HG02610 (cell line): ENCODE measurements at regions not wholly inside any gene's neighbourhood (a gene's known extent, or its start where the extent isn't known, plus 50 kb on each side); places are given as distances from the start of the nearest gene placed in this dataset.

ENCODE experiments used
- ATAC-seq: cut with Tn5 transposase; IDR thresholded peaks from one replicate; pipeline ENCODE4 v1.9.1; 2021; ENCODE audit warnings: mild to moderate bottlenecking, moderate library complexity; ENCODE audit not compliant: unreplicated experiment

GRCh38 chr5:74956278-74956677, 90.1 kb upstream of the FAM169A start:
- no peak for ATAC-seq

DNA sequence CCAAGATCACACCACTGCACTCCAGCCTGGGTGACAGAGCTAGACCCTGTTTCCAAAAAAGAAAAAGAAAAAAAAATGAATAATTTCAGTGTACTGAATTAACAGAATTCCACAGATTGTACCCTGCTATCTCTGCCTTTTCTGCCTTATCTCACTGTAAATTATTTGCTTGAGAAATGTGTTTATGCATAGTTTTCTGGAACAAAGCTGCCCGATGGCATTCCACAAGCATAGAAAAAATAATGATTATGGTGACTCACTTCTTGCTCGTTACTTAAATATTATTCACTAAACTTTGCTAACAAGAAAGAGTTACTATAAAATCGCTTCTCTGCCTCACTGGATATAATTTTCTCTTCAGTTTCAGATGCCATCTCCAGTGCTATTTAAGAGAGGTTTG, 88.7 kb upstream of the FAM169A start:
- no peak for ATAC-seq

GRCh38 chr5:74953937-74954720, 87.9 kb upstream of the FAM169A start:
- peak; percentile 95 for ATAC-seq

DNA sequence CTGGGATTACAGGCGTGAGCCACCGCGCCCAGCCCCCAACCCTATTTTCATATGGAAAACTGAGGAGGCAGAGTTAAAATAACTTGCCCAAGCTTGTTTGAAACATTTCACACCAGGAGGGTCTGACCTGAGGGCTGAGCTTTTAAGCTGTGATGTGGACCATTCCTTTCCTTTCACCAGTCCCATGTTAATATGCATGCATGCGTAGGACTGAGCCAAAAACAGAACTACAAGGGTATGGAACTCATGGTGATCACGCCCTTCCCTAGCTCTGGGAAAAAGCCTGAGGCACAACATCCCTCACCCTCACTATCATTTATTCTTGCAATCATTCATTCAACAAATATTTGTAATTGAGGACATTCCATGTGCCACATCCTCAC, 87.4 kb upstream of the FAM169A start:
- peak; percentile 4 for ATAC-seq

DNA sequence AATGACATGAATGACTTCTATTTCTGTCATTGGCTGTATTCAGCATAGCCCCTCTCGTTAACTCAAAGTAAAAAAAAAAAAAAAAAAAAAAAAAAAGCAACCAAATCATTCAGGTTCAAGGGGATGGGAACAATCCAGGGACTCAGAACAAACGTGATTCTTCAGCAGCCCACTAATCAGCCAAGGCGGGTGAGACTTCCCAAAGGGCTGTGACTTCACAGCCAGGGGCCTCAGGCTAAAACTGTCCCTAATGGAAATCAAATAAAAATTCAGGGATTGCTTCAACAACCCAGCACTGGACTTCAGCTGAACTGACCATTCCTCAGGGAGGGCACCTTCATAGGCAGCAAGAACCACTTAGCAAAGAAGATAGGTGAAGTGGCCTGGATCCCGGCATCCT, 86.2 kb upstream of the FAM169A start:
- ATAC-seq: no peak

DNA sequence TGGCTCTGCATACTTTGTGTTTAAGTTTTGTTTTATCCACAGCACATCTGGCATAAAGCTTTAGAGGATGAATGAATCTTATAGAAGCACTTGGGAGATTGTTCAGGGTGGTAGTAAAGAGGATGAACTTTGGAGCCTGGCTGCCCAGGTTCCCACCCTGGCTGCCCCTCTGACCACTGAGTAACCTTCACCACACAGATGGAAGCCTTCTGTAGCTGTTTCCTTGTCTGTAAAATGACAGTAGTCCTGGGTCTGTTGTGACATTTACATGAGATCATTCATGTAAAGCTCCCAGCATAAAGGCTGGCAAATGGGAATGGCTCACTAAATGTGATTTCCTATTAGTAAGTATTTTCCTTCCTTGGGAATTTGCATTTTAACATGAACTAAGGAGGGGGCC, 85.7 kb upstream of the FAM169A start:
- no peak for ATAC-seq

DNA sequence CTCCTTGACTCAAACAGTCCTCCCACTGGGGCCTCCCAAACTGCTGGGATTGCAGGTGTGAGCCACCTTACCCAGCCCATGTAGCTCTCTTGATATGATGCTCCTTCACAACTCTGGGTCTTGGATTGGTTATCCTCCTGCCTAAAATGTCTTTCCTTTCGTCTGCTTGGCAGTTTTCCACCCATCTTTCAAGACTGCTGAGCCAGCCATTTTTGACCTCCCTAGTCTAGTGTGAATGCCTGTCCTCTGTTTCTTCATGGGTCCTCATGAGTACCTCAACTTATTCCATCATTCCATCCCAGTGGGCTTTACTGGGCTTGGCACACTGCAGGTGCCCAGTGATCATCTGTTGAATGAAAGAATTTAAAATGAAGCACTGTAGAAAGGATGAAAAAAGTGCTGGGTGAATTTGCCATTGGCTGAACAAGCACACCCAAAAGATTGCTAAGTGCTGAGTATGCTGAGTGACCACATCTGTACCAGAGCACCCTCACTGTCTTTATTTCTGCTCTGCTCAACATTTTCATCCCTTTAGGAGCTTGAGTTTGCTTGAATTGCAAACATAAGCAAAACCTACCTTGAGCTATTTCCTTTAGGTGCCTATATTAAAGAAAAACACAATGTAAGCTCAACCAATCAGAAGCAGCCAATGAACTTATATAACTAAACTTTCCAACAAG, 84.8 kb upstream of the FAM169A start:
- ATAC-seq: no peak

- no peak for ATAC-seq
Observed at GRCh38 chr5:74949976-74950375, 83.8 kb upstream of the FAM169A start.

DNA sequence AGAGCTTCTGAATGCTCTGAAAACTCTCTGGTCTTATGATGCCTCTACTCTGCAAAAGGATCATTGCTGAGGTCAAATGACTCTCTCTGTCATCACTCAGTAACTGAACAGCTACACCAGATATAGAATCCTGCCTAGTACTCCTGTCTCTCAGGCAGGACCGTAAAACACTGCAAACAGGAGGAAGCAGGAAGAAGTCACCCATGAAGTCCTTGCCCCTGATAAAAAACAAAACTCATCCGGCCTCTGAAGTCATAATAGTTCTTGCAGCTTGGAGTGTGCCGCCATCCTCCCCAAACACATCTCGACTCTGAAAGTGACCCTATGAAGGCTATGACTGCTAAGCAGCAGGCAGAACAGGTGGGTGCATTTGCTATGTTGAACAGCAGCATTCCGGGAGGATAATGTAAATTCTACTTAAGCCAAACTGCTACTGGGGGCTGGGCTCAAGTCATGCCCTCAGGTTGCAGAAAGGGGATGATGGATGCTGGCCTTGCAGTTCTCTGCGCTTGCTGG, 81.9 kb upstream of the FAM169A start:
- no peak for ATAC-seq

DNA sequence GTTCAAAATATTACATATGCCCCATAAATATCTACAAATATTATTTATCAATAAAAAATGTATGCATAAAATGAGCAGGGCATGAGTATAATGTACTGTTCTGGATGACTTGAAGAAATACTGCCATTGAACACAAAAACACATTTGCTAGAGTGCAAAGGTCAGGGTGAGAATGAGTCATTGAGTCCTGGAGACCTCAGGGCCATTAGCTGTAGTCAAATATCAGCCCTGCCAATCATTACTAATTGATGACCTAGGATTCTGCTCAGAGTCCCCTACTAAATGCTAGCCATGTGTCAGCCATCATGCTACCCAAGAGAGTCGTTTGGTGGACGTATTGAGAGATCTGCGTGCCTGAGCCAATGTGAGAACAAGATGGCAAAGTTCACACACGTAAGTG, 80.3 kb upstream of the FAM169A start:
- ATAC-seq: no peak

- peak; percentile 93 for ATAC-seq
Observed at GRCh38 chr5:74945561-74946165, 79.5 kb upstream of the FAM169A start.

DNA sequence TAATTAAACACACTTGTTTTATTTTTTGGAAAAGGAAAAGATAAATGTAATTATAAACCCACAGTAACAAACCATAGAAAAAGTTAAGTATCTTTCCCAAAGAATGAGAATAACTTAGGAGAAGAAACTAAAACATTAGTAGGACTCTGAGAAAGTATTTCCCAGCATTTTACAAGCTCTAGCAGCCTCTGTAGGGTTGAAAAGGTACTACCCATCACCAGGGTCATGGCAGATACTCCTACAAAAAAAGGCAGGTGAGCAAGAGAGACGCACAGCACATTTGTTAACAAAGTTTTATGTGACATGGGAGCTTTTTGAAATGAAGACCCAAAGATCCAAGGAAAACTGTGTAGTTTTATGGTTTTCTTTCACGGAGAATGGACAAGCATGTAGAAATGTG, 77.7 kb upstream of the FAM169A start:
- ATAC-seq: no peak

DNA sequence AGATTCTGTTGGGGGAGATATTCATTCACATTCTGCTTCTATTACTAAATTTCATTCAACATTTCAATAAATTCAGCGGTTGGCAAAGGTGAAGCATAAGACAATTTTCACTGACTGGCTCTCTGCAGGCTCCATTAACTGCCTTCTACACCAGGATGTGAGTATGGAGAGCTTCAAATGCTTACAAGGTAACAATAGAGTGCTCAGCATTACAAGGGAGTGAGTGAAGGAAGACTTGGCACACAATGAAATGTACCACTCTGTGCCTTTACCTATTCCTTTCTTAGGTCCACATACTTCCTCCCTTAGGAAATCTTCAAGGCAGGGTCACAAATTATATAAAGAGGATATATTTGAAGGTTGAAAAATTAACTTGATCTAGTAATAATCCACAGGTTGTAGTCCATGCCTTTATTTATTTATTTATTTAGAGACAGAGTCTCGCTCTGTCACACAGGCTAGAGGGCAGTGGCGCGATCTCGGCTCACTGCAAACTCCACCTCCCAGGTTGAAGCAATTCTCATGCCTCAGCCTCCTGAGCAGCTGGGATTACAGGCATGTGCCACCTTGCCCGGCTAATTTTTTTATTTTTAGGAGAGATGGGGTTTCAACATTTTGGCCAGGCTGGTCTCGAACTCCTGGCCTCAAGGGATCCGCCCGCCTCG, 76.6 kb upstream of the FAM169A start:
- ATAC-seq: no peak

- ATAC-seq: no peak
Observed at GRCh38 chr5:74940782-74941353, 74.7 kb upstream of the FAM169A start.

GRCh38 chr5:74938250-74938933, 72.2 kb upstream of the FAM169A start:
- no peak for ATAC-seq

DNA sequence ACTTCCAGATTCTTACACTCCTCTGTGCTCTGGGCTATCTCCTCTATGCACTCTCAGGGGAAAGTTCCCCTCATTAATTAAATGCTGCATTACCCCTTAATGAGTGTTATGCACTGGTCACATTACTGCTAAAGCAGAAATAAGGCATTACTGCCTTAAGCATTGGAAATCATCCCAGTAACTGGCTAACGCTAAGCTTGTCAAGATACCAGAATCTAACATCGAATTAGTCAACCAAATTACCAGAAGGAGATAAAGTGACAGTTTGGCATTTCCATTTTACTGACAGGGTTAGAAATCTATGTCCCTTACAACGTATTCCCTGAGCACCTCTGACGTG, 69.5 kb upstream of the FAM169A start:
- no peak for ATAC-seq

DNA sequence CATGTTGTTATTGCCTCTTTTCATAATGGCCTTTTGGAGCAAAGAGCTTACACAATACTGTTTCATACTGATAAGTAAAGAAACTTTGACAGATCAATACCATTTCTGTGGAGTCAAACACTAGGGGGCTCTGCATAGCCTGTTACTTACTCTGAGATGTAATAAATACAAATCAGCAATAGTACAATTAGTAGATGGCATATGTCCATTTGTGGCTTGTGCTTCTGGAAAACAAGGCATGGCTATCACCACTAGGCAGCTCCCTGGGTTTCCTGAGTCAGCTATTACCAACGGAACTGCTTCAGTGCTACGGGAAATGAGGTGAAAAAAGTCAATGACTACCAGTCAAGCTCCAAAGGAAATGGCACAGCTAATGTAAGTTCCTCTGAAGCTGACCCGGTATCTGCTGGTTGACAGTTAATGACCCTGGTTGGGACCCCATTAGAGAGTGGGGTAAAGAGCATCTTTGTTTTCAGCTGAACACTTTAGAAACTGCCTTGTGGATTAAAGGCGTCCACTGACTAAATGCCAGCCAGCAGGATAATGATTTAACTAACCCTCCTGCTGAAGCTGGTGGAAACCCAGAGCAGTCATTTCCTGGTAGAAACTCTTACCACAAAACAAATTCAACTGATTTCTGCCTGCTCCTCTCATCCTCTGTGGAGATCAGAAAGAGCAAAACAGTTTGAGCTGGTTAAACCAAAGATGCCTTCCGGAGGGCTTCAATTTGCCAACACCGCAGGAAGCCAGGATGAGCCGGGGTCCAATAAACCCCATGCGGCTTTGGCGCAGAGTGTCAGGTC, 69.0 kb upstream of the FAM169A start:
- no peak for ATAC-seq

DNA sequence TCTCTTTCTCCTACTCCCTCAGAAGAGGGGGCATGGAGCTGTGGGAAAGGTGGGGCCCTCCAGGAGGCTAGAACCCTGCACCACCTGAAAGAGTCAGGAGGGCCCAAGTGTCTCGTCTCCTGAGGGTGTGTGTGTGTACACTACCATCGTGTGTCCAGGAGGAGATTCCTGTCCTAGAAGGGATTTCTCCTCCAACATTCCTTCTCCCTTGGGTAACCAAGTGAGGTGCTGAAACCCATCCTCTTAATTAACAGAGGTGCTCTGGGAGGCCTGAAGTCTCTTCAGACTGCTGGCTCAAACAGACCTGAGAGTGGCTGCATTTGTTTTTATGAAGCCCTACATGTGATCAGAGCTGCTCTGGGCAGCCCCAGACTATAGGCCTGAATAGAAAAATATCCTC, 61.1 kb upstream of the FAM169A start:
- no peak for ATAC-seq

GRCh38 chr5:74919487-74919886, 53.3 kb upstream of the FAM169A start:
- no peak for ATAC-seq

DNA sequence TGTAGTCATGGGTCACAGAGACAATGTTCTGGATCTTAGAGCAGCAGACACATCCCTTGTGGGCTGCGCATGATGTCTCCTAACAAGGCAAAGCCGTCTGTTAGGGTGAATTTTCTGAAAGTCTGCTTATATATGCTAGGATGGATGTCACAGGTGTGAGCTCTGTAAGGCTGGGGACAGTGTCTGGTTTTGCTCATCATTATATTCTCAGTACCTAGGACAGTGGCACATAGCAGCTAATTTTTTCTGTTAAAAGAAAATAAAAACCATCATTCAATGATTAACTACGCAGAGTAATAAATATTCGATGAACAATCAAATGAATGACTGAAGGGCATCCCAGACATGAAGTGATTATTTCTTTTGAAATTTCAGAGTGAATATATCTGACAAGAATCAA, 52.9 kb upstream of the FAM169A start:
- no peak for ATAC-seq
